T-helper 2 cell treated with Interferon-gamma antibody and Interleukin-4, amounts not matched to agents 5 μg/mL and 100 μg/mL, for 36 hours (primary cell): ENCODE measurements at regions not wholly inside any gene's neighbourhood (a gene's known extent, or its start where the extent isn't known, plus 50 kb on each side); places are given as distances from the start of the nearest gene placed in this dataset.

Experiments used
- DNase-seq: peaks from one replicate; pipeline ENCODE4 v3.0.0; 2021; ENCODE audit warnings: low spot score
- H3K27ac Mint-ChIP-seq: one replicate; pipeline ENCODE4 v1.8.0; 2021; ENCODE audit warnings: mild to moderate bottlenecking, mixed read lengths
- H3K27me3 Mint-ChIP-seq: one replicate; pipeline ENCODE4 v1.8.0; 2021; ENCODE audit warnings: low read depth, mixed read lengths
- H3K36me3 Mint-ChIP-seq: one replicate; pipeline ENCODE4 v1.8.0; 2021; ENCODE audit warnings: low read depth, mixed read lengths
- H3K4me1 Mint-ChIP-seq: one replicate; pipeline ENCODE4 v1.8.0; 2021; ENCODE audit warnings: low read depth, mixed read lengths
- H3K4me3 Mint-ChIP-seq: one replicate; pipeline ENCODE4 v1.8.0; 2022; ENCODE audit warnings: mild to moderate bottlenecking, moderate library complexity, mixed read lengths
- H3K9me3 Mint-ChIP-seq: one replicate; pipeline ENCODE4 v1.8.0; 2021; ENCODE audit warnings: mixed read lengths

- Mint-ChIP-seq H3K36me3 (no peaks in the 10 kb centered on the region), H3K27ac (no peak overlapping the region), H3K9me3 (no peaks in the 10 kb centered on the region), H3K4me1 (no peaks in the 10 kb centered on the region), H3K4me3 (no peak overlapping the region), H3K27me3 (no peaks in the 10 kb centered on the region)
- no peak for DNase-seq
These were observed 445.3 kb upstream of the CCL2 start for GRCh38 chr17:33809748-33810147.

GRCh38 chr17:33811004-33811760, 443.9 kb upstream of the CCL2 start:
- Mint-ChIP-seq H3K4me1 (no peaks in the 10 kb centered on the region), H3K4me3 (no peak overlapping the region), H3K27me3 (no peaks in the 10 kb centered on the region), H3K9me3 (no peaks in the 10 kb centered on the region), H3K36me3 (no peaks in the 10 kb centered on the region), H3K27ac (no peak overlapping the region)
- no peak for DNase-seq

GRCh38 chr17:33811984-33812577, 443.0 kb upstream of the CCL2 start:
- Mint-ChIP-seq H3K4me1 (no peaks in the 10 kb centered on the region), H3K36me3 (no peaks in the 10 kb centered on the region), H3K27ac (no peak overlapping the region), H3K9me3 (no peaks in the 10 kb centered on the region), H3K4me3 (no peak overlapping the region), H3K27me3 (no peaks in the 10 kb centered on the region)
- DNase-seq, result no peak

- Mint-ChIP-seq H3K9me3 (no peaks in the 10 kb centered on the region), H3K4me1 (no peaks in the 10 kb centered on the region), H3K27me3 (no peaks in the 10 kb centered on the region), H3K27ac (no peak overlapping the region), H3K36me3 (no peaks in the 10 kb centered on the region), H3K4me3 (no peak overlapping the region)
- DNase-seq, result no peak
These were observed 440.2 kb upstream of the CCL2 start for GRCh38 chr17:33814852-33815251.

GRCh38 chr17:33816036-33816435, 439.0 kb upstream of the CCL2 start:
- Mint-ChIP-seq H3K27me3 (no peaks in the 10 kb centered on the region), H3K4me1 (no peaks in the 10 kb centered on the region), H3K4me3 (no peak overlapping the region), H3K36me3 (no peaks in the 10 kb centered on the region), H3K9me3 (no peaks in the 10 kb centered on the region), H3K27ac (no peak overlapping the region)
- DNase-seq, result no peak

- H3K36me3 Mint-ChIP-seq, result no peaks in the 10 kb centered on the region
- H3K4me3 Mint-ChIP-seq, result no peak overlapping the region
- H3K9me3 Mint-ChIP-seq, result no peaks in the 10 kb centered on the region
- H3K27ac Mint-ChIP-seq, result no peak overlapping the region
- DNase-seq, result no peak
- H3K27me3 Mint-ChIP-seq, result no peaks in the 10 kb centered on the region
- H3K4me1 Mint-ChIP-seq, result no peaks in the 10 kb centered on the region
These were observed 438.1 kb upstream of the CCL2 start for GRCh38 chr17:33816842-33817617.

- no peak for DNase-seq
- Mint-ChIP-seq H3K4me1 (no peaks in the 10 kb centered on the region), H3K36me3 (no peaks in the 10 kb centered on the region), H3K27me3 (no peaks in the 10 kb centered on the region), H3K4me3 (no peak overlapping the region), H3K9me3 (no peaks in the 10 kb centered on the region), H3K27ac (no peak overlapping the region)
These were observed 435.5 kb upstream of the CCL2 start for GRCh38 chr17:33819539-33819938.

- no peak for DNase-seq
- Mint-ChIP-seq H3K27ac (no peak overlapping the region), H3K4me3 (no peak overlapping the region), H3K9me3 (no peaks in the 10 kb centered on the region), H3K4me1 (no peaks in the 10 kb centered on the region), H3K36me3 (no peaks in the 10 kb centered on the region), H3K27me3 (peaks cover 4% of the 10 kb centered on the region)
These were observed 422.8 kb upstream of the CCL2 start for GRCh38 chr17:33832262-33832661.

GRCh38 chr17:33837281-33837680, 417.8 kb upstream of the CCL2 start:
- no peak overlapping the region for H3K27ac Mint-ChIP-seq
- H3K4me3 Mint-ChIP-seq, result no peak overlapping the region
- no peaks in the 10 kb centered on the region for H3K27me3 Mint-ChIP-seq
- H3K36me3 Mint-ChIP-seq, result no peaks in the 10 kb centered on the region
- no peaks in the 10 kb centered on the region for H3K4me1 Mint-ChIP-seq
- H3K9me3 Mint-ChIP-seq, result no peaks in the 10 kb centered on the region
- DNase-seq, result no peak

GRCh38 chr17:33838281-33838680, 416.8 kb upstream of the CCL2 start:
- Mint-ChIP-seq H3K27ac (no peak overlapping the region), H3K4me3 (no peak overlapping the region), H3K36me3 (no peaks in the 10 kb centered on the region), H3K4me1 (no peaks in the 10 kb centered on the region), H3K27me3 (no peaks in the 10 kb centered on the region), H3K9me3 (no peaks in the 10 kb centered on the region)
- no peak for DNase-seq

- no peak overlapping the region for H3K27ac Mint-ChIP-seq
- H3K36me3 Mint-ChIP-seq, result no peaks in the 10 kb centered on the region
- H3K4me1 Mint-ChIP-seq, result no peaks in the 10 kb centered on the region
- H3K9me3 Mint-ChIP-seq, result no peaks in the 10 kb centered on the region
- no peaks in the 10 kb centered on the region for H3K27me3 Mint-ChIP-seq
- DNase-seq, result no peak
- no peak overlapping the region for H3K4me3 Mint-ChIP-seq
These were observed 407.2 kb upstream of the CCL2 start for GRCh38 chr17:33847900-33848299.

- Mint-ChIP-seq H3K4me1 (no peaks in the 10 kb centered on the region), H3K27ac (no peak overlapping the region), H3K9me3 (no peaks in the 10 kb centered on the region), H3K36me3 (no peaks in the 10 kb centered on the region), H3K27me3 (no peaks in the 10 kb centered on the region), H3K4me3 (no peak overlapping the region)
- no peak for DNase-seq
These were observed 406.7 kb upstream of the CCL2 start for GRCh38 chr17:33848433-33848832.

GRCh38 chr17:33854596-33854995, 400.5 kb upstream of the CCL2 start:
- no peaks in the 10 kb centered on the region for H3K9me3 Mint-ChIP-seq
- H3K27ac Mint-ChIP-seq, result no peak overlapping the region
- H3K4me1 Mint-ChIP-seq, result no peaks in the 10 kb centered on the region
- no peaks in the 10 kb centered on the region for H3K36me3 Mint-ChIP-seq
- no peaks in the 10 kb centered on the region for H3K27me3 Mint-ChIP-seq
- no peak overlapping the region for H3K4me3 Mint-ChIP-seq
- DNase-seq, result no peak

GRCh38 chr17:33858121-33858520, 397.0 kb upstream of the CCL2 start:
- Mint-ChIP-seq H3K4me1 (no peaks in the 10 kb centered on the region), H3K27me3 (no peaks in the 10 kb centered on the region), H3K9me3 (no peaks in the 10 kb centered on the region), H3K36me3 (no peaks in the 10 kb centered on the region), H3K4me3 (no peak overlapping the region), H3K27ac (no peak overlapping the region)
- DNase-seq, result no peak
